ENCODE measurements at regions not wholly inside any gene's neighbourhood (a gene's known extent, or its start where the extent isn't known, plus 50 kb on each side); places are given as distances from the start of the nearest gene placed in this dataset.

DNA sequence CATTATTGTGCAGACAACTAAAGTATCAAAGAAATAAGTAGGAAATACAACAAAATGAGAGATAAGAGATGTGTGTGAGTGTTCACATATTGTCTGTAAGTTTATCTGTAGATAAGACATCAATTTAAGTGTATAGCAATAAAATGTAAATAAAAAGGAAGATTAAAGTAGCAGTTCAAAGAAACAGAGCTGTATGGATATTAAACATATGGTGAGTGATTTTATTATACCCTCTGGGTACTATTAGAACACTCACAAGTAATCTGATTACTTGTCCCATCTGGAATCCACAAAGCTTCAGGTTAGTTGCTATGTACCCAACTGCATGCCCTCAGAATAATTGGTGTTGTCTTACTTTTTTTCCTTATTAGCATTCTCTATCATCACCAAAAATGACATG is 747.9 kb upstream of the ADGRL3 start:
- Histone ChIP-seq H2AFZ (ENCODE audit: low read length) (no peak overlapping the region), H3K27me3 (ENCODE audit: low read length) (no peaks in the 10 kb centered on the region), H3K4me3 (ENCODE audit: low read length) (no peak overlapping the region), H3K9ac (ENCODE audit: low read length) (no peak overlapping the region), H3F3A (ENCODE audit: low read length, unreplicated experiment) (no peaks in the 10 kb centered on the region), H3K9me2 (replicated peaks; ENCODE audit: low read length) (no peaks in the 10 kb centered on the region), H3K36me3 (ENCODE audit: low read depth, low read length) (no peaks in the 10 kb centered on the region), H3K79me2 (ENCODE audit: low read length) (no peaks in the 10 kb centered on the region), H3K4me1 (ENCODE audit: insufficient read depth, low read length) (no peaks in the 10 kb centered on the region), H4K20me1 (ENCODE audit: low read length) (no peaks in the 10 kb centered on the region), H3K4me2 (ENCODE audit: low read length) (no peak overlapping the region), H3K9me3 (ENCODE audit: low read length) (no peaks in the 10 kb centered on the region), H3K27ac (ENCODE audit: low read length) (no peak overlapping the region)
- ATAC-seq = no peak
- TF ChIP-seq EZH2phosphoT487 (IDR thresholded peaks at IDR 0.05; ENCODE audit: borderline replicate concordance, low read length) = no peak
- TF ChIP-seq EZH2 (IDR thresholded peaks at IDR 0.05; ENCODE audit: low read length, unreplicated experiment) = no peak
- TF ChIP-seq, protein P1, sequence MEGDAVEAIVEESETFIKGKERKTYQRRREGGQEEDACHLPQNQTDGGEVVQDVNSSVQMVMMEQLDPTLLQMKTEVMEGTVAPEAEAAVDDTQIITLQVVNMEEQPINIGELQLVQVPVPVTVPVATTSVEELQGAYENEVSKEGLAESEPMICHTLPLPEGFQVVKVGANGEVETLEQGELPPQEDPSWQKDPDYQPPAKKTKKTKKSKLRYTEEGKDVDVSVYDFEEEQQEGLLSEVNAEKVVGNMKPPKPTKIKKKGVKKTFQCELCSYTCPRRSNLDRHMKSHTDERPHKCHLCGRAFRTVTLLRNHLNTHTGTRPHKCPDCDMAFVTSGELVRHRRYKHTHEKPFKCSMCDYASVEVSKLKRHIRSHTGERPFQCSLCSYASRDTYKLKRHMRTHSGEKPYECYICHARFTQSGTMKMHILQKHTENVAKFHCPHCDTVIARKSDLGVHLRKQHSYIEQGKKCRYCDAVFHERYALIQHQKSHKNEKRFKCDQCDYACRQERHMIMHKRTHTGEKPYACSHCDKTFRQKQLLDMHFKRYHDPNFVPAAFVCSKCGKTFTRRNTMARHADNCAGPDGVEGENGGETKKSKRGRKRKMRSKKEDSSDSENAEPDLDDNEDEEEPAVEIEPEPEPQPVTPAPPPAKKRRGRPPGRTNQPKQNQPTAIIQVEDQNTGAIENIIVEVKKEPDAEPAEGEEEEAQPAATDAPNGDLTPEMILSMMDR (conservative IDR thresholded peaks at IDR 0.05; ENCODE audit: low read depth, low read length) = no peak
- DNase-seq = no peak
- CTCF ChIA-PET = no interaction called here
- POLR2A ChIA-PET (ENCODE audit: unreplicated experiment) = no interaction called here
- BruUV-seq (replicated peaks) = no TSS peak
- intact Hi-C loops (cut with micrococcal nuclease) = loop anchor here (10.0 kb wide), 1 partner anchor 197 kb away; no protein-coding TSS in a partner anchor

DNA sequence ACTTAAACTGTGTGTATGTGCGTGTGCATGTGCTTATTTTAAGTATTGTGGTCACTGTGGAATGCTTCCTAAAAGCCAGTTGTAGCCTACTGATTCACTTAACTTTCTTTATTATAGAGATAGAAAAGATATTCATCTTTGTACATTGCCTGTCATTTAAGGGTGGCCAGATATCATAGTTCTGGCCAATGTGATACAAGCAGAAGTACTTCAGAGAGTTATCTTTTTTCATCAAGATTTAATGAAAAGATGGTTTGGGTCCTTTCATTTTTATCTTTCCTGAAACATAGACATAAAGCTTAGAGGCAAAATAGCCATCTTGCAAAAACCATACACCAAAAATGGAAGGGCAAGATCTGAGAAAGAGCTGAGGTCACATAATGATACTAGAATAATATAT is 744.7 kb upstream of the ADGRL3 start:
- intact Hi-C loops (cut with micrococcal nuclease) = loop anchor here (10.0 kb wide), 1 partner anchor 201 kb away; no protein-coding TSS in a partner anchor
- no peak for TF ChIP-seq EZH2phosphoT487 (IDR thresholded peaks at IDR 0.05; ENCODE audit: borderline replicate concordance, low read length)
- no peak for TF ChIP-seq EZH2 (IDR thresholded peaks at IDR 0.05; ENCODE audit: low read length, unreplicated experiment)
- TF ChIP-seq, protein P1 (conservative IDR thresholded peaks at IDR 0.05; ENCODE audit: low read depth, low read length) = no peak
- H3K27me3 ChIP-seq (ENCODE audit: low read length) = no peaks in the 10 kb centered on the region
- no peaks in the 10 kb centered on the region for H4K20me1 ChIP-seq (ENCODE audit: low read length)
- H3K4me3 ChIP-seq (ENCODE audit: low read length) = no peak overlapping the region
- no peaks in the 10 kb centered on the region for H3K79me2 ChIP-seq (ENCODE audit: low read length)
- BruUV-seq (replicated peaks) = no TSS peak
- no peak overlapping the region for H3K27ac ChIP-seq (ENCODE audit: low read length)
- no peaks in the 10 kb centered on the region for H3K36me3 ChIP-seq (ENCODE audit: low read depth, low read length)
- H3F3A ChIP-seq (ENCODE audit: low read length, unreplicated experiment) = no peaks in the 10 kb centered on the region
- POLR2A ChIA-PET (ENCODE audit: unreplicated experiment) = no interaction called here
- H3K9me2 ChIP-seq (replicated peaks; ENCODE audit: low read length) = no peaks in the 10 kb centered on the region
- no peak overlapping the region for H3K4me2 ChIP-seq (ENCODE audit: low read length)
- H2AFZ ChIP-seq (ENCODE audit: low read length) = no peak overlapping the region
- H3K9me3 ChIP-seq (ENCODE audit: low read length) = no peaks in the 10 kb centered on the region
- H3K4me1 ChIP-seq (ENCODE audit: insufficient read depth, low read length) = no peaks in the 10 kb centered on the region
- CTCF ChIA-PET = no interaction called here
- no peak for DNase-seq
- no peak for ATAC-seq
- H3K9ac ChIP-seq (ENCODE audit: low read length) = no peak overlapping the region

DNA sequence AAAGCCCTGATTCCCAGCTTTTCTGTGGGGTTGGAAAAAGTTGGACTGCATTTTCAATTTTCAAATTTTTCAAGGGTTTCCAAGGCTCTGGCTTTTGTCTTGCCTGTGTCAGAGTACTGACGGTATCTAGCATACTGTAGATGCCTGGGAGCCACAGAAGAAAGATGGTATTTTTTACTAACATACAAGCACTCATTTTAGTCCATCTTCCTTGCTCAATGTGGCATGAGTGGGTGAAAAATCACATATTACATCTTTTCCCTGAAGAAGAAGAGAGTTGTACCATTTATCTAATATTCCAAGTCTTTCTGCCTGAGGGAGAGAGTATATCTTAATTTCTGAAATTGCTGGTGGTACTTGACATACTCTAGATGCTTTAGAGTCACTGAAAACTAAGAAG is 738.6 kb upstream of the ADGRL3 start:
- Histone ChIP-seq H3F3A (ENCODE audit: low read length, unreplicated experiment) (no peaks in the 10 kb centered on the region), H3K4me2 (ENCODE audit: low read length) (no peak overlapping the region), H2AFZ (ENCODE audit: low read length) (no peak overlapping the region), H3K9me3 (ENCODE audit: low read length) (no peaks in the 10 kb centered on the region), H3K27me3 (ENCODE audit: low read length) (no peaks in the 10 kb centered on the region), H3K4me3 (ENCODE audit: low read length) (no peak overlapping the region), H3K36me3 (ENCODE audit: low read depth, low read length) (no peaks in the 10 kb centered on the region), H3K4me1 (ENCODE audit: insufficient read depth, low read length) (no peaks in the 10 kb centered on the region), H3K9ac (ENCODE audit: low read length) (no peak overlapping the region), H3K27ac (ENCODE audit: low read length) (no peak overlapping the region), H3K79me2 (ENCODE audit: low read length) (no peaks in the 10 kb centered on the region), H4K20me1 (ENCODE audit: low read length) (no peaks in the 10 kb centered on the region), H3K9me2 (replicated peaks; ENCODE audit: low read length) (no peaks in the 10 kb centered on the region)
- BruUV-seq (replicated peaks) = no TSS peak
- DNase-seq = no peak
- TF ChIP-seq, protein P1 (conservative IDR thresholded peaks at IDR 0.05; ENCODE audit: low read depth, low read length) = no peak
- no peak for TF ChIP-seq EZH2phosphoT487 (IDR thresholded peaks at IDR 0.05; ENCODE audit: borderline replicate concordance, low read length)
- TF ChIP-seq EZH2 (IDR thresholded peaks at IDR 0.05; ENCODE audit: low read length, unreplicated experiment) = no peak
- ATAC-seq = no peak
- ChIA-PET CTCF (no interaction called here), POLR2A (ENCODE audit: unreplicated experiment) (no interaction called here)
- intact Hi-C loops (cut with micrococcal nuclease) = no loop called here

Data from PC-3 (cell line).